ENCODE measurements at regions not wholly inside any gene's neighbourhood (a gene's known extent, or its start where the extent isn't known, plus 50 kb on each side); places are given as distances from the start of the nearest gene placed in this dataset.

DNA sequence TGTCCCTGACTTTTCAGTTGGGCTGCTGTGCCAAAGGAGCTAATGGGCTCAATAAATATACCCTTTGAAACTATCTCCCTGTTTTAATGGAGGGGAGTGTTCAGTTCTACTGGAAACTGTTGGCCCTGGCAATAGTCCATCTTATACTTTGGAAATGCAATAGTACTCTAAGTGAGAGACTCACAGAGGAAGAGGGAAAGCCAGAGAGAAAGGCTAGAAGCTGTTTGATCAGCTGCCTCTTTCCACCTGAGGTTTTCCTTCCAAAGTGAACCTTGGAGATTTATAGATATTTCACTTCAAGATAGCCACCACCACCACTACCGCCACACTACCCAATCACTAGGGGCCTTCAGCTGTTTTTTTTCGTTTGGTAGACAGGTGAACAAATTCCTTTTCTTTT, 93.6 kb upstream of the CCDC91 start:
- ChIA-PET POLR2A (no interaction called here), CTCF (ENCODE audit: low intra/inter-chr PET ratio, low total read pairs) (no interaction called here)
- Histone ChIP-seq H3K27ac (ENCODE audit: extremely low read length, insufficient read depth, low read length) (no peak overlapping the region), H4K20me1 (ENCODE audit: insufficient read depth, low read length) (no peaks in the 10 kb centered on the region), H3K27me3 (ENCODE audit: control insufficient read depth in 1 of 2, insufficient read depth in 2 of 2, low read length in 2 of 2) (no peaks in the 10 kb centered on the region), H2AFZ (ENCODE audit: low read length) (no peak overlapping the region), H3K4me1 (ENCODE audit: insufficient read depth, low read length) (no peaks in the 10 kb centered on the region), H3K36me3 (replicated peaks in 1 of 2; ENCODE audit: control insufficient read depth in 1 of 2, insufficient read depth in 2 of 2, low read length in 2 of 2) (no peaks in the 10 kb centered on the region), H3K9me3 (ENCODE audit: low read length) (no peaks in the 10 kb centered on the region), H3K79me2 (ENCODE audit: insufficient read depth, low read length) (no peaks in the 10 kb centered on the region), H3K9ac (ENCODE audit: insufficient read depth, low read depth, low read length) (no peak overlapping the region), H3K4me3 (replicated peaks in 1 of 3; ENCODE audit: insufficient read depth in 1 of 3, low read depth in 2 of 3, low read length in 3 of 3) (no peak overlapping the region), H3K4me2 (ENCODE audit: low read depth, low read length) (no peak overlapping the region)
- in situ Hi-C loops (cut with HindIII; ENCODE audit: extremely low pct_ligation_motif_present, low pct_unique_long_range_greater_than_20kb): no loop called here
- ATAC-seq: no peak
- 44% methylated on average over 2 of the region's 2 CpGs for WGBS (ENCODE audit: low lambda C conversion rate)
- TF ChIP-seq ZSCAN12 (CRISPR knock-in tag; IDR thresholded peaks at IDR 0.05) (no peak), POLR2A (IDR thresholded peaks at IDR 0.05; ENCODE audit: insufficient read depth in 1 of 2, low read depth in 2 of 2, low read length in 2 of 2) (no peak), IKZF1 (IDR thresholded peaks at IDR 0.05) (no peak)
- no peak for DNase-seq (ENCODE audit: low spot score)
- BruUV-seq (replicated peaks): no TSS peak
- no peak for FAIRE-seq
- intact Hi-C loops (cut with micrococcal nuclease; ENCODE audit: unreplicated experiment): no loop called here

DNA sequence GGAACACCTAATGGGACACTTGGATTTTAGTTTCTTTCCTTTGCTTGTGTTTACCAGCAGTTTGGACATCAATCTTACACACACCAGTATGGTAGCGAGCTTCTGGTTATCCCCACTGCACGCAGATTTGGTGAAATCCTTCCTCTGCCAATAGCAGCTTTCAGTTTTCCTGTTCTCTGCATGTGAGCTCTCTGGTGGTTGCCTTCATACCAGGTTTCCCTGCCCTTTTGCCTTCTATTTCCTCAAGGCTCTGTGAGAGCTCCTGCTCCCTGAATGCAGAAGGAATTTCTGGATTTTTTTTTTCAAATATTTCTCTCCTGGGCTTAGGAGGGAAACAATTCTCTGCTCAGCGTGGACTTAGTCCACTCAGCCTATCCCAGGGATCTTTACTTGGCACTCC, 93.0 kb upstream of the CCDC91 start:
- ATAC-seq: no peak
- CTCF ChIA-PET (ENCODE audit: low intra/inter-chr PET ratio, low total read pairs): no interaction called here
- 32% methylated on average over 3 of the region's 3 CpGs for WGBS (ENCODE audit: low lambda C conversion rate)
- intact Hi-C loops (cut with micrococcal nuclease; ENCODE audit: unreplicated experiment) (no loop called here), in situ Hi-C loops (cut with HindIII; ENCODE audit: extremely low pct_ligation_motif_present, low pct_unique_long_range_greater_than_20kb) (no loop called here)
- FAIRE-seq: no peak
- Histone ChIP-seq H4K20me1 (ENCODE audit: insufficient read depth, low read length) (no peaks in the 10 kb centered on the region), H3K36me3 (replicated peaks in 1 of 2; ENCODE audit: control insufficient read depth in 1 of 2, insufficient read depth in 2 of 2, low read length in 2 of 2) (no peaks in the 10 kb centered on the region), H3K79me2 (ENCODE audit: insufficient read depth, low read length) (no peaks in the 10 kb centered on the region), H3K27me3 (ENCODE audit: control insufficient read depth in 1 of 2, insufficient read depth in 2 of 2, low read length in 2 of 2) (no peaks in the 10 kb centered on the region), H3K4me3 (replicated peaks in 1 of 3; ENCODE audit: insufficient read depth in 1 of 3, low read depth in 2 of 3, low read length in 3 of 3) (no peak overlapping the region), H3K27ac (ENCODE audit: extremely low read length, insufficient read depth, low read length) (no peak overlapping the region), H3K4me2 (ENCODE audit: low read depth, low read length) (no peak overlapping the region), H3K4me1 (ENCODE audit: insufficient read depth, low read length) (no peaks in the 10 kb centered on the region), H3K9ac (ENCODE audit: insufficient read depth, low read depth, low read length) (no peak overlapping the region), H3K9me3 (ENCODE audit: low read length) (no peaks in the 10 kb centered on the region), H2AFZ (ENCODE audit: low read length) (no peak overlapping the region)
- POLR2A ChIA-PET: no interaction called here
- BruUV-seq (replicated peaks): no TSS peak
- DNase-seq (ENCODE audit: low spot score): no peak
- TF ChIP-seq, protein P1, sequence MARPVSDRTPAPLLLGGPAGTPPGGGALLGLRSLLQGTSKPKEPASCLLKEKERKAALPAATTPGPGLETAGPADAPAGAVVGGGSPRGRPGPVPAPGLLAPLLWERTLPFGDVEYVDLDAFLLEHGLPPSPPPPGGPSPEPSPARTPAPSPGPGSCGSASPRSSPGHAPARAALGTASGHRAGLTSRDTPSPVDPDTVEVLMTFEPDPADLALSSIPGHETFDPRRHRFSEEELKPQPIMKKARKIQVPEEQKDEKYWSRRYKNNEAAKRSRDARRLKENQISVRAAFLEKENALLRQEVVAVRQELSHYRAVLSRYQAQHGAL (CRISPR knock-in tag; IDR thresholded peaks at IDR 0.05; ENCODE audit: not compliant biosample characterization): no peak
- TF ChIP-seq CSRNP1 (CRISPR knock-in tag; IDR thresholded peaks at IDR 0.05): no peak
- TF ChIP-seq ZSCAN31 (CRISPR knock-in tag; IDR thresholded peaks at IDR 0.05; ENCODE audit: low read depth): no peak
- TF ChIP-seq, protein P2, sequence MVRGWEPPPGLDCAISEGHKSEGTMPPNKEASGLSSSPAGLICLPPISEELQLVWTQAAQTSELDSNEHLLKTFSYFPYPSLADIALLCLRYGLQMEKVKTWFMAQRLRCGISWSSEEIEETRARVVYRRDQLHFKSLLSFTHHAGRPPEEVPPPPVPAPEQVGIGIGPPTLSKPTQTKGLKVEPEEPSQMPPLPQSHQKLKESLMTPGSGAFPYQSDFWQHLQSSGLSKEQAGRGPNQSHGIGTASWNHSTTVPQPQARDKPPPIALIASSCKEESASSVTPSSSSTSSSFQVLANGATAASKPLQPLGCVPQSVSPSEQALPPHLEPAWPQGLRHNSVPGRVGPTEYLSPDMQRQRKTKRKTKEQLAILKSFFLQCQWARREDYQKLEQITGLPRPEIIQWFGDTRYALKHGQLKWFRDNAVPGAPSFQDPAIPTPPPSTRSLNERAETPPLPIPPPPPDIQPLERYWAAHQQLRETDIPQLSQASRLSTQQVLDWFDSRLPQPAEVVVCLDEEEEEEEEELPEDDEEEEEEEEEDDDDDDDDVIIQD (CRISPR knock-in tag; IDR thresholded peaks at IDR 0.05; ENCODE audit: low read depth): no peak
- TF ChIP-seq ZNF496 (CRISPR knock-in tag; IDR thresholded peaks at IDR 0.05; ENCODE audit: insufficient replicate concordance): no peak
- no peak for TF ChIP-seq NCOA5 (CRISPR knock-in tag; IDR thresholded peaks at IDR 0.05)
- no peak for TF ChIP-seq TCF7 (IDR thresholded peaks at IDR 0.05; ENCODE audit: low read depth)
- no peak for TF ChIP-seq CC2D1A (CRISPR knock-in tag; IDR thresholded peaks at IDR 0.05)
- no peak for TF ChIP-seq BRD4 (CRISPR knock-in tag; IDR thresholded peaks at IDR 0.05)
- TF ChIP-seq CCAR2 (optimal IDR thresholded peaks at IDR 0.05; ENCODE audit: low read depth, low read length): no peak
- TF ChIP-seq, protein P3, sequence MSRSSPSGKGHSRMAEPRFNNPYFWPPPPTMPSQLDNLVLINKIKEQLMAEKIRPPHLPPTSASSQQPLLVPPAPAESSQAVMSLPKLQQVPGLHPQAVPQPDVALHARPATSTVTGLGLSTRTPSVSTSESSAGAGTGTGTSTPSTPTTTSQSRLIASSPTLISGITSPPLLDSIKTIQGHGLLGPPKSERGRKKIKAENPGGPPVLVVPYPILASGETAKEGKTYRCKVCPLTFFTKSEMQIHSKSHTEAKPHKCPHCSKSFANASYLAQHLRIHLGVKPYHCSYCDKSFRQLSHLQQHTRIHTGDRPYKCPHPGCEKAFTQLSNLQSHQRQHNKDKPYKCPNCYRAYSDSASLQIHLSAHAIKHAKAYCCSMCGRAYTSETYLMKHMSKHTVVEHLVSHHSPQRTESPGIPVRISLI (CRISPR knock-in tag; IDR thresholded peaks at IDR 0.05; ENCODE audit: borderline replicate concordance): no peak
- no peak for TF ChIP-seq ZFP37 (CRISPR knock-in tag; IDR thresholded peaks at IDR 0.05; ENCODE audit: borderline replicate concordance)
- no peak for TF ChIP-seq PTBP1 (IDR thresholded peaks at IDR 0.05; ENCODE audit: low read depth, low read length, poor library complexity, severe bottlenecking)
- TF ChIP-seq SOX5 (CRISPR knock-in tag; IDR thresholded peaks at IDR 0.05; ENCODE audit: borderline replicate concordance): no peak
